ENCODE measurements at regions not wholly inside any gene's neighbourhood (a gene's known extent, or its start where the extent isn't known, plus 50 kb on each side); places are given as distances from the start of the nearest gene placed in this dataset.

- TF ChIP-seq RAD21 (CRISPR knock-in tag; conservative IDR thresholded peaks at IDR 0.05 in 1 of 2, IDR thresholded peaks at IDR 0.05 in 1 of 2) (no peak), ZNF384 (IDR thresholded peaks at IDR 0.05; ENCODE audit: low read depth, low read length) (no peak), L3MBTL2 (IDR thresholded peaks at IDR 0.05) (no peak), ZNF274 (IDR thresholded peaks at IDR 0.05; ENCODE audit: borderline replicate concordance, low read depth, low read length) (no peak), HCFC1 (IDR thresholded peaks at IDR 0.05; ENCODE audit: low read depth, low read length) (no peak), MXI1 (IDR thresholded peaks at IDR 0.05; ENCODE audit: low read depth, low read length) (no peak), MED1 (CRISPR knock-in tag; IDR thresholded peaks at IDR 0.05; ENCODE audit: borderline replicate concordance) (no peak), USF2 (CRISPR knock-in tag; IDR thresholded peaks at IDR 0.05) (no peak), CBFB (CRISPR knock-in tag; IDR thresholded peaks at IDR 0.05) (no peak)
- TF ChIP-seq, protein P1, sequence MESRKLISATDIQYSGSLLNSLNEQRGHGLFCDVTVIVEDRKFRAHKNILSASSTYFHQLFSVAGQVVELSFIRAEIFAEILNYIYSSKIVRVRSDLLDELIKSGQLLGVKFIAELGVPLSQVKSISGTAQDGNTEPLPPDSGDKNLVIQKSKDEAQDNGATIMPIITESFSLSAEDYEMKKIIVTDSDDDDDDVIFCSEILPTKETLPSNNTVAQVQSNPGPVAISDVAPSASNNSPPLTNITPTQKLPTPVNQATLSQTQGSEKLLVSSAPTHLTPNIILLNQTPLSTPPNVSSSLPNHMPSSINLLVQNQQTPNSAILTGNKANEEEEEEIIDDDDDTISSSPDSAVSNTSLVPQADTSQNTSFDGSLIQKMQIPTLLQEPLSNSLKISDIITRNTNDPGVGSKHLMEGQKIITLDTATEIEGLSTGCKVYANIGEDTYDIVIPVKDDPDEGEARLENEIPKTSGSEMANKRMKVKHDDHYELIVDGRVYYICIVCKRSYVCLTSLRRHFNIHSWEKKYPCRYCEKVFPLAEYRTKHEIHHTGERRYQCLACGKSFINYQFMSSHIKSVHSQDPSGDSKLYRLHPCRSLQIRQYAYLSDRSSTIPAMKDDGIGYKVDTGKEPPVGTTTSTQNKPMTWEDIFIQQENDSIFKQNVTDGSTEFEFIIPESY (CRISPR knock-in tag; IDR thresholded peaks at IDR 0.05), result no peak
- TF ChIP-seq, protein P2, sequence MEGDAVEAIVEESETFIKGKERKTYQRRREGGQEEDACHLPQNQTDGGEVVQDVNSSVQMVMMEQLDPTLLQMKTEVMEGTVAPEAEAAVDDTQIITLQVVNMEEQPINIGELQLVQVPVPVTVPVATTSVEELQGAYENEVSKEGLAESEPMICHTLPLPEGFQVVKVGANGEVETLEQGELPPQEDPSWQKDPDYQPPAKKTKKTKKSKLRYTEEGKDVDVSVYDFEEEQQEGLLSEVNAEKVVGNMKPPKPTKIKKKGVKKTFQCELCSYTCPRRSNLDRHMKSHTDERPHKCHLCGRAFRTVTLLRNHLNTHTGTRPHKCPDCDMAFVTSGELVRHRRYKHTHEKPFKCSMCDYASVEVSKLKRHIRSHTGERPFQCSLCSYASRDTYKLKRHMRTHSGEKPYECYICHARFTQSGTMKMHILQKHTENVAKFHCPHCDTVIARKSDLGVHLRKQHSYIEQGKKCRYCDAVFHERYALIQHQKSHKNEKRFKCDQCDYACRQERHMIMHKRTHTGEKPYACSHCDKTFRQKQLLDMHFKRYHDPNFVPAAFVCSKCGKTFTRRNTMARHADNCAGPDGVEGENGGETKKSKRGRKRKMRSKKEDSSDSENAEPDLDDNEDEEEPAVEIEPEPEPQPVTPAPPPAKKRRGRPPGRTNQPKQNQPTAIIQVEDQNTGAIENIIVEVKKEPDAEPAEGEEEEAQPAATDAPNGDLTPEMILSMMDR (IDR thresholded peaks at IDR 0.05 in 2 of 3, conservative IDR thresholded peaks at IDR 0.05 in 1 of 3; ENCODE audit: insufficient read depth in 2 of 3, low read depth in 1 of 3, low read length in 3 of 3), result no peak
Measured at GRCh38 chr18:60664736-60665135, 292.2 kb upstream of the MC4R start.
